Smooth muscle cell (in vitro differentiated cells): ENCODE measurements at regions not wholly inside any gene's neighbourhood (a gene's known extent, or its start where the extent isn't known, plus 50 kb on each side); places are given as distances from the start of the nearest gene placed in this dataset.

Source experiments
- DNase-seq: peaks from one replicate; lab custom pipeline; 2025; ENCODE audit not compliant: unreplicated experiment; lab: John Stamatoyannopoulos, UW
- H2AFZ ChIP-seq: fragments of 200-600 bp; sonication (generic); 2 replicates; pipeline ENCODE4 v1.6.0; 2016; ENCODE audit warnings: antibody characterized with exemption, low read depth, mild to moderate bottlenecking
- H3F3A ChIP-seq: fragments of 200-600 bp; sonication (generic); 2 replicates; pipeline ENCODE4 v1.6.0; 2017; ENCODE audit warnings: antibody characterized with exemption, low read depth
- H3K27ac ChIP-seq: fragments of 200-600 bp; sonication (generic); 2 replicates; pipeline ENCODE4 v1.5.1; 2016; ENCODE audit warnings: low read depth, mild to moderate bottlenecking
- H3K27me3 ChIP-seq: fragments of 200-600 bp; sonication (generic); 2 replicates; pipeline ENCODE4 v1.6.1; 2016; ENCODE audit warnings: low read depth, mild to moderate bottlenecking
- H3K36me3 ChIP-seq: fragments of 200-600 bp; sonication (generic); 2 replicates; pipeline ENCODE4 v1.5.1; 2016; ENCODE audit warnings: low read depth
- H3K4me1 ChIP-seq: fragments of 200-600 bp; sonication (generic); 2 replicates; pipeline ENCODE4 v1.5.1; 2016; ENCODE audit warnings: low read depth
- H3K4me2 ChIP-seq: fragments of 200-600 bp; sonication (generic); 2 replicates; pipeline ENCODE4 v1.6.0; 2016; ENCODE audit warnings: mild to moderate bottlenecking
- H3K4me3 ChIP-seq: fragments of 200-600 bp; sonication (generic); 2 replicates; pipeline ENCODE4 v1.5.1; 2016; ENCODE audit warnings: mild to moderate bottlenecking
- H3K79me2 ChIP-seq: fragments of 200-600 bp; sonication (generic); 2 replicates; pipeline ENCODE4 v1.6.0; 2016; ENCODE audit warnings: low read depth, mild to moderate bottlenecking
- H3K9ac ChIP-seq: fragments of 200-600 bp; sonication (generic); 2 replicates; pipeline ENCODE4 v1.6.0; 2016; ENCODE audit warnings: low read depth
- H3K9me3 ChIP-seq: fragments of 200-600 bp; sonication (generic); replicated peaks from 2 replicates; pipeline ENCODE4 v1.5.1; 2016; ENCODE audit warnings: low read depth
- H4K20me1 ChIP-seq: fragments of 200-600 bp; sonication (generic); 2 replicates; pipeline ENCODE4 v1.6.0; 2016; ENCODE audit warnings: low read depth
- WGBS: methylation state at CpG from one replicate; pipeline ENCODE4 v1.1.7; 2016; ENCODE audit warnings: low lambda C conversion rate; 5-methylcytosine and 5-hydroxymethylcytosine counted together
- TF ChIP-seq, protein P1 (sequence below): fragments of 200-600 bp; sonication (generic); IDR thresholded peaks from 2 replicates; pipeline ENCODE4 v1.5.1; 2017; ENCODE audit warnings: borderline replicate concordance, mild to moderate bottlenecking, antibody characterized with exemption; ENCODE audit not compliant: insufficient read depth, poor library complexity, severe bottlenecking

- Histone ChIP-seq H3K9ac (no peak overlapping the region), H3K36me3 (no peaks in the 10 kb centered on the region), H3F3A (no peaks in the 10 kb centered on the region), H3K4me1 (no peaks in the 10 kb centered on the region), H4K20me1 (no peaks in the 10 kb centered on the region), H3K79me2 (no peaks in the 10 kb centered on the region), H3K27ac (no peak overlapping the region), H3K27me3 (no peaks in the 10 kb centered on the region), H3K4me3 (no peak overlapping the region), H3K4me2 (no peak overlapping the region), H2AFZ (no peak overlapping the region), H3K9me3 (no peaks in the 10 kb centered on the region)
- TF ChIP-seq, protein P1, sequence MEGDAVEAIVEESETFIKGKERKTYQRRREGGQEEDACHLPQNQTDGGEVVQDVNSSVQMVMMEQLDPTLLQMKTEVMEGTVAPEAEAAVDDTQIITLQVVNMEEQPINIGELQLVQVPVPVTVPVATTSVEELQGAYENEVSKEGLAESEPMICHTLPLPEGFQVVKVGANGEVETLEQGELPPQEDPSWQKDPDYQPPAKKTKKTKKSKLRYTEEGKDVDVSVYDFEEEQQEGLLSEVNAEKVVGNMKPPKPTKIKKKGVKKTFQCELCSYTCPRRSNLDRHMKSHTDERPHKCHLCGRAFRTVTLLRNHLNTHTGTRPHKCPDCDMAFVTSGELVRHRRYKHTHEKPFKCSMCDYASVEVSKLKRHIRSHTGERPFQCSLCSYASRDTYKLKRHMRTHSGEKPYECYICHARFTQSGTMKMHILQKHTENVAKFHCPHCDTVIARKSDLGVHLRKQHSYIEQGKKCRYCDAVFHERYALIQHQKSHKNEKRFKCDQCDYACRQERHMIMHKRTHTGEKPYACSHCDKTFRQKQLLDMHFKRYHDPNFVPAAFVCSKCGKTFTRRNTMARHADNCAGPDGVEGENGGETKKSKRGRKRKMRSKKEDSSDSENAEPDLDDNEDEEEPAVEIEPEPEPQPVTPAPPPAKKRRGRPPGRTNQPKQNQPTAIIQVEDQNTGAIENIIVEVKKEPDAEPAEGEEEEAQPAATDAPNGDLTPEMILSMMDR = no peak
- WGBS = 91% methylated on average over 7 of the region's 7 CpGs
- DNase-seq = no peak
Observed at GRCh38 chr7:106584914-106585759, 75.8 kb downstream of the CCDC71L start.

DNA sequence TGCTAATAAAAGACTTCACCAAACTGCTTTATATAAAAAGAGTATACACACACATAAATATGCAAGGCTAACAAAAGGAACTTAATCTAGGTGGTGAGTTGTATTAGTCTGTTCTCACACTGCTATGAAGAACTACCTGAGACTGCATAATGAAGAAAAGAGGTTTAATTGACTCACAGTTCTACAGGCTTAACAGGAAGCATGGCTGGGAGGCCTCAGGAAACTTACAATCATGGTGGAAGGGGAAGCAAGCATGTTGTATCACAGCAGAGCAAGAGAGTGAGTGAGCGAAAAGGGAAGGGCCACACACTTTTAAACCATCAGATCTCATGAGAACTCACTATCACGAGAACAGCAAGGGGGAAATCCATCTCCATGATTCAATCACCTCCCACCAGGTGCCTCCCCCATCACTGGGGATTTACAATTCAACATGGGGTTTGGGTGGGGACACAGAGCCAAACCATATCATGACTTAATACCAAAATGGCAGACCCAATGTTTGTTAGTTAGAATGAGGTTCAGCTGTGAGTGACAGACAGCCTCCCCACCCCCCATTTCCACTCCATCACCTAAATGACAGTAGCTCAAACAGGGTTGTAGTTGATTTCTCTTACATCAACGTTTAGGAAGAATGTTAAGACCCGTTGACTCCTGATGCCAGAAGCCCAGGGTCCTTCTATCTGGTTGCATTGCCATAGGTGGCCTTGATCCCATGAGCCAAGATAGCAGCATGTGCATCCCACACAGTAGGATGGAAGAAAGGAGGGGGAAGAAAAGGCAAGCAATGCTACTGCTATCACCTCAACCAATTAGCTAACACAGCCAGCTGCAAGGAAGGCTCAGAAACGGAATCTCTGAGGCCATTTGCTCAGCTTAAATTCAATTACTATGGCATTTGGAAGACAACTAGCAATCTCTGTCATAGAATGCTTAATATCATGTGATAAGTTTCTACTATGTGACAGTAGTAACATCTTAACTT is 77.0 kb downstream of the CCDC71L start:
- 92% methylated on average over 5 of the region's 5 CpGs for WGBS
- DNase-seq = no peak
- no peaks in the 10 kb centered on the region for H4K20me1 ChIP-seq

DNA sequence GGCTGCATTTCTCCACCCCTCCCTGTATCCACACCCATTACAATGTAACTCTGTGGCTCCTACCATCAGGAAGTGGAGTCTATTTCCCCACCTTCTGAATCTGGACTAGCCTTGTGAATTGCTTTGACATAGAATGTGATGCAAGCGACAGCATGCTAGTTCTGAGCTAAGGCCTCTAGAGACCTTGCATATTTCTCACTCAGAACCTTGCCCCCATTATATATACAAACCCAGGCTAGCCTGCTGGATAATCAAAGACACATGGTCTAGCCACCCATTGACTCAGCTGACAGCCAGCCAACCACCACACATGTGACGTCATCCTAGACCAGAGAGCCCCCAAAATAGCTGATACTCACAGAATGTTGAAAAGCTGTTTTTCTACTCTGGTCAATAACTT is 77.9 kb downstream of the CCDC71L start:
- Histone ChIP-seq H3K36me3 (no peaks in the 10 kb centered on the region), H3K9me3 (no peaks in the 10 kb centered on the region), H3K79me2 (no peaks in the 10 kb centered on the region), H3F3A (no peaks in the 10 kb centered on the region), H3K4me1 (no peaks in the 10 kb centered on the region), H2AFZ (no peak overlapping the region), H3K9ac (no peak overlapping the region), H3K4me2 (no peak overlapping the region), H4K20me1 (no peaks in the 10 kb centered on the region), H3K4me3 (no peak overlapping the region), H3K27ac (no peak overlapping the region), H3K27me3 (no peaks in the 10 kb centered on the region)
- WGBS = 95% methylated on average over 2 of the region's 2 CpGs
- TF ChIP-seq, protein P1 = no peak
- DNase-seq = no peak

More for the DNA sequence above, 77.0 kb downstream of the CCDC71L start:
- H3F3A ChIP-seq = no peaks in the 10 kb centered on the region
- no peaks in the 10 kb centered on the region for H3K9me3 ChIP-seq
- no peaks in the 10 kb centered on the region for H3K27me3 ChIP-seq
- no peaks in the 10 kb centered on the region for H3K79me2 ChIP-seq
- TF ChIP-seq, protein P1 = no peak
- H3K27ac ChIP-seq = no peak overlapping the region
- no peaks in the 10 kb centered on the region for H3K4me1 ChIP-seq
- H3K36me3 ChIP-seq = no peaks in the 10 kb centered on the region
- H2AFZ ChIP-seq = no peak overlapping the region
- no peak overlapping the region for H3K4me2 ChIP-seq
- H3K9ac ChIP-seq = no peak overlapping the region
- no peak overlapping the region for H3K4me3 ChIP-seq
